MG63 (cell line): ENCODE measurements at regions not wholly inside any gene's neighbourhood (a gene's known extent, or its start where the extent isn't known, plus 50 kb on each side); places are given as distances from the start of the nearest gene placed in this dataset.
A peak's percentile ranks its signal among the peaks of the same experiment; 100 is the strongest.

Source experiments
- DNase-seq: peaks from one replicate; pipeline ENCODE4 v3.0.0-alpha.2; 2020
- H3K27me3 ChIP-seq: fragments of 250-450 bp; sonication (Bioruptor Pico); 2 replicates; pipeline ENCODE4 v1.5.1; 2020; ENCODE audit warnings: mild to moderate bottlenecking, moderate library complexity
- H3K36me3 ChIP-seq: fragments of 250-450 bp; sonication (Bioruptor Pico); 2 replicates; pipeline ENCODE4 v1.5.1; 2020; ENCODE audit warnings: mild to moderate bottlenecking, moderate library complexity
- H3K4me3 ChIP-seq: fragments of 250-450 bp; sonication (Bioruptor Pico); 2 replicates; pipeline ENCODE4 v1.5.1; 2020; ENCODE audit warnings: mild to moderate bottlenecking, moderate library complexity
- H3K9me3 ChIP-seq: fragments of 250-450 bp; sonication (Bioruptor Pico); 2 replicates; pipeline ENCODE4 v1.5.1; 2020; ENCODE audit warnings: mild to moderate bottlenecking, moderate library complexity

DNA sequence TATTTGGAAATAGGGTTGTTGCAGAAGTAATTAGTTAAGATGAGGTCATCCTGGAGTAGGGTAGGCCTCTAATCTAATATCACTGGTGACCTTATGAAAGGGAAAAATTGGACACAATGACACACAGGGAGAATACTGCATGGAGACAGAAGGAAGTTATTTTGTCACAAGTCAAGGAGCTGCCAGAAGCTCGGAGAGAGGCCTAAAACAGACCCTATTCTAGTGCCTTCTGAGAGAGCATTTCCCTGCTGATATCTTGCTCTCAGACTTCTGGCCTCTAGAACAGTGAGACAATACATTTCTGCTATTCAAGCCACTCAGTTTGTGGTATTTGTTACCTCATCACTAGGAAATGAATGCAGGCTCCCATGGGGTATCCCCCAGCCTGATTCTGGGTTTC lies 332.9 kb downstream of the CSNK1G3 start:
- Histone ChIP-seq H3K27me3 (no peaks in the 10 kb centered on the region), H3K9me3 (peaks cover 3% of the 10 kb centered on the region; the same call in 1 of the 2 replicates), H3K4me3 (no peak overlapping the region), H3K36me3 (no peaks in the 10 kb centered on the region)
- no peak for DNase-seq

- H3K27me3 ChIP-seq = no peaks in the 10 kb centered on the region
- peaks cover 3% of the 10 kb centered on the region; the same call in 1 of the 2 replicates for H3K9me3 ChIP-seq
- H3K4me3 ChIP-seq = no peak overlapping the region
- no peak for DNase-seq
- H3K36me3 ChIP-seq = no peaks in the 10 kb centered on the region
Observed at GRCh38 chr5:123835421-123835820, 323.4 kb downstream of the CSNK1G3 start.

DNA sequence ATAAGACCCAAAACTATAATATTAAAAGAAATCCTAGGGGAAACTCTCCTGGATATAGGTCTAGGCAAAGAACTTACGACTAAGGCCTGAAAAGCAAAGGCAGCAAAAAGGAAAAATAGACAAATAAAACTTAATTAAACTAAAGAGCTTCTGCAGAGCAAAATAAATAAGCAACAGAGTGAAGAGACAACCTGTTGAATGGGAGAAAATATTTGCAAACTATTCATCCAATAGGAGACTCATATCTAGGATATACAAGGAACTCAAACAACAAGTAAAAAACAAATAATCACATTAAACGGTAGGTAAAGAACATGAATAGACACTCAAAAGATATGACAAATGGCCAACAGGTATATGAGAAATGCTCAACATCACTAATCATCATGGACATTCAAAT lies 318.6 kb downstream of the CSNK1G3 start:
- Histone ChIP-seq H3K27me3 (no peaks in the 10 kb centered on the region), H3K4me3 (no peak overlapping the region), H3K9me3 (no peaks in the 10 kb centered on the region), H3K36me3 (no peaks in the 10 kb centered on the region)
- no peak for DNase-seq

DNA sequence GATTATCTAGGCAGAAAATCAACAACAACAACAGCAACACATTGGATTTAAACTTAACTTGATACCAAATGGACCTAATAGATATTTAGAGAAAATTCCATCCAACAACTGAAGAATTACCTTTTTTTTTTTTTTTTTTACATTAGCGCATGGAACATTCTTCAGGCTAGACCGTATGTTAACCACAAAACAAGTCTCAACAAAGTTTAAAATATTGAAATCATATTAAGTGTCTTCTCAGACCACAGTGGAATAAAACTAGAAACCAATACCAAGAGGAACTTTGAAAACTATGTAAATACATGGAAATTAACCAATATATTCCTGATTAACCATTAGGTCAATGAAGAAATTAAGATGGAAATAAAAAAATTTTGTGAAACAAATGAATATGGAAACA lies 315.8 kb downstream of the CSNK1G3 start:
- H3K4me3 ChIP-seq = no peak overlapping the region
- no peaks in the 10 kb centered on the region; the same call in 1 of the 2 replicates for H3K9me3 ChIP-seq
- H3K27me3 ChIP-seq = no peaks in the 10 kb centered on the region
- no peak for DNase-seq
- no peaks in the 10 kb centered on the region for H3K36me3 ChIP-seq

- Histone ChIP-seq H3K27me3 (no peaks in the 10 kb centered on the region), H3K36me3 (no peaks in the 10 kb centered on the region), H3K4me3 (no peak overlapping the region), H3K9me3 (no peaks in the 10 kb centered on the region; the same call in 1 of the 2 replicates)
- DNase-seq = no peak
Observed at GRCh38 chr5:123819833-123820232, 307.9 kb downstream of the CSNK1G3 start.

- Histone ChIP-seq H3K36me3 (no peaks in the 10 kb centered on the region), H3K4me3 (no peak overlapping the region), H3K9me3 (no peaks in the 10 kb centered on the region), H3K27me3 (no peaks in the 10 kb centered on the region)
- no peak for DNase-seq
Observed at GRCh38 chr5:123819386-123819785, 307.4 kb downstream of the CSNK1G3 start.

GRCh38 chr5:123817267-123817666 lies 305.3 kb downstream of the CSNK1G3 start:
- no peaks in the 10 kb centered on the region for H3K9me3 ChIP-seq
- H3K36me3 ChIP-seq = no peaks in the 10 kb centered on the region
- no peak overlapping the region for H3K4me3 ChIP-seq
- DNase-seq = no peak
- H3K27me3 ChIP-seq = no peaks in the 10 kb centered on the region

GRCh38 chr5:123814801-123815470 lies 303.0 kb downstream of the CSNK1G3 start:
- Histone ChIP-seq H3K4me3 (no peak overlapping the region), H3K9me3 (no peaks in the 10 kb centered on the region), H3K36me3 (no peaks in the 10 kb centered on the region), H3K27me3 (no peaks in the 10 kb centered on the region)
- DNase-seq = no peak

- Histone ChIP-seq H3K36me3 (no peaks in the 10 kb centered on the region), H3K27me3 (no peaks in the 10 kb centered on the region), H3K9me3 (no peaks in the 10 kb centered on the region), H3K4me3 (no peak overlapping the region)
- peak; percentile 27 for DNase-seq
Observed at GRCh38 chr5:123813937-123814624, 302.1 kb downstream of the CSNK1G3 start.

- DNase-seq = no peak
- no peaks in the 10 kb centered on the region for H3K9me3 ChIP-seq
- H3K36me3 ChIP-seq = no peaks in the 10 kb centered on the region
Observed at GRCh38 chr5:123813264-123813663, 301.3 kb downstream of the CSNK1G3 start.

GRCh38 chr5:123811831-123812230 lies 299.9 kb downstream of the CSNK1G3 start:
- no peak for DNase-seq
- Histone ChIP-seq H3K27me3 (no peaks in the 10 kb centered on the region), H3K9me3 (no peaks in the 10 kb centered on the region), H3K4me3 (no peak overlapping the region), H3K36me3 (no peaks in the 10 kb centered on the region)

More at GRCh38 chr5:123813264-123813663, 301.3 kb downstream of the CSNK1G3 start:
- no peaks in the 10 kb centered on the region for H3K27me3 ChIP-seq
- H3K4me3 ChIP-seq = no peak overlapping the region

GRCh38 chr5:123810746-123811340 lies 298.9 kb downstream of the CSNK1G3 start:
- no peak for DNase-seq
- H3K27me3 ChIP-seq = no peaks in the 10 kb centered on the region
- H3K36me3 ChIP-seq = no peaks in the 10 kb centered on the region
- H3K4me3 ChIP-seq = no peak overlapping the region
- no peaks in the 10 kb centered on the region for H3K9me3 ChIP-seq

DNA sequence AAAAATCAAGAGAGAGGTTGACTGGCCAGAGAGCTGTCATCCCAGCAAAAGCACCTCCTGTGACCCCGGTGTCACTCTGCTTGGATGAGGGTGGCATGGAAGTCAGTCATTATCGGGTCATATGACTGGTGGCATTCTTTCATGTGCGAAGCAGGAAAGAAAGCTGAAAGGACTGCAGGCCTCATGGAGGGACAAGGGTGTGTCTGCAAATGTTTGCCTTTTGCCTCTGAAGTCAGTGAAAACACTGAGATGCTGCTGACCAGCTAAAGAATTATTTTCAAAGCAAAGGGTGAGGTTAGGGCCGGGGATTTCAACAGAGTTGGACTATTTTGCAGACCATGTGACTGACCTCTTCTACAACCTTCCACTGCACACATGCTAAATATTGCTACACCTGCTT lies 298.3 kb downstream of the CSNK1G3 start:
- Histone ChIP-seq H3K9me3 (no peaks in the 10 kb centered on the region), H3K36me3 (no peaks in the 10 kb centered on the region), H3K4me3 (no peak overlapping the region), H3K27me3 (no peaks in the 10 kb centered on the region)
- no peak for DNase-seq

- Histone ChIP-seq H3K4me3 (no peak overlapping the region), H3K27me3 (no peaks in the 10 kb centered on the region), H3K9me3 (no peaks in the 10 kb centered on the region), H3K36me3 (no peaks in the 10 kb centered on the region)
- DNase-seq = no peak
Observed at GRCh38 chr5:123809594-123810221, 297.7 kb downstream of the CSNK1G3 start.

DNA sequence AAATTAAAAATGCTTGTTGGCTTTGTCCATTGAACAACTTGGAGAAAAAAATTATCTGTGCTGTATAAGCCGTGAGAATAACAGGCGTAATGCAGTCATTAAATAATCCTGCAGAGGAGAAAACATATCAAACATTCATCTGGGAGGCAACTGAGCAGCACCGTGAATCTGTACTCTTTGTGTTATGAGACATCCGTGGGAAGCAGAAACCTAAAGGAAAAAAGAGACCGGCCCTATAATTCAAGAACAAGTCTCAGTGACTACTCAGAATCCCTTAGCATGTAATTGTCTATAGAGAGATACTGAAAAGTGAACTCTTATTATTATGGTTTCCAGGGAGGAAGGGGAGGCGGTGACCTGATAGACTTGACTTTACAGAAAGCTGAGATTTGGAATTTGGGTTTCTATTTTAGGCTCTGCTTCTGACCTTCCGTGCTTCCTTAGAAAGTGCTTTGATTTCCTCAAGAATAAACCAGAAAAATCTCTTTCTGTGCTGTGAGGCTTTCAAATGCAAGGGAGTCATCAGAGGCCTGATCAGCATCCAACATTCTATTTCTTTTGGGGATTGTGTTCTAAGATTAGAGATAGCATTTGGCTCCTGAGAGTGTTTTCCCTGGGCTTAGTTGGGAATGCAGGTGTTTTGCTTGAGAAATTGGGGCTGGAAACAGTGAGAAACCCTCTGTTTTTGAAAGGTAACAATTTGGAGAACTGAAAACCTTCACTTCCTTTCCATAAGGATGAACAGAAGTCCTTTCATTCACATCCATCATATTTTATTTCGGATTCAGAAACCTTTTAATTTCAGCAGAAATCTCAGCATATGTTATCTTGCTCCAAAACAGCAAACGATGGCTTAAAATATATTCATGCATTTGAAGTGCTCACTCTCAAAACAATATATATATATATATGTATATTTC lies 296.7 kb downstream of the CSNK1G3 start:
- no peak overlapping the region for H3K4me3 ChIP-seq
- no peak for DNase-seq
- no peaks in the 10 kb centered on the region for H3K36me3 ChIP-seq
- no peaks in the 10 kb centered on the region for H3K9me3 ChIP-seq
- no peaks in the 10 kb centered on the region for H3K27me3 ChIP-seq

DNA sequence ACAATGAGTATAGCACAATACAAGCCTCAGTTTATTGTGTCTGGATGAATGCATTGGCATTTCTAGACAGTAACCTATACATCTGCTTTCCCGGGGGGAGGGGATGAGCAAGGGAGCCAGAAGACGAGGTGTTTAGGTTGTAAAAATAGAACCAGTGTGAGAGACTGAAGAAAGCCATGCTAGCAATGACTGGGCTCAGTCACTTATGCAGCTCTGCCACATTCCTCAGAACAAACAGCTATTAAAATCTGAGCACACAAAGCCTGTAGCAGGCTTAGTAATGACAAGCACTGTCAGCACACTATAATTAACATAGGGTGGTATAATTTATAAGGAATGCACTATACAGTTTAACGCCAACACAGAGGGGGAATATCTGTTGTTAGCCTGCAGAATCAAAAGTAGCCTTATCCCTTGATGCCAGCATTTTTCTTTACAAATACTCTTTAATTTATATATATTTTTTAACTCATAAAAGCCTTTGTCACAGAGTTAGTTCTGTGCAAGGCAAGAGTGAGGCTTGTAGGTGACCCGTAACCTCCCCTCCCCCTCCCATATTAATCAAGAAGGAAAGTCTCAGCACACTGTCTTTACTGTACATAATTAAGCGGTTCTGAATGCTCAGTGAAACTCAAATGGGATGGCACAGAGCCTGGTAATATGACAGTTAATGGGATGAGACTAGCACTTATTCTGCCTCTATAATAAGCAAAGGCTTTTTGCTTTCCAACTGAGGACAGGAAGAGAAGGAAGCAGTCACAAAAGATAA lies 295.4 kb downstream of the CSNK1G3 start:
- no peaks in the 10 kb centered on the region for H3K9me3 ChIP-seq
- H3K4me3 ChIP-seq = no peak overlapping the region
- no peak for DNase-seq
- no peaks in the 10 kb centered on the region for H3K27me3 ChIP-seq
- H3K36me3 ChIP-seq = no peaks in the 10 kb centered on the region
